A673 (cell line): ENCODE measurements at regions not wholly inside any gene's neighbourhood (a gene's known extent, or its start where the extent isn't known, plus 50 kb on each side); places are given as distances from the start of the nearest gene placed in this dataset.

Experiments used
- CTCF ChIP-seq: fragments of 300-800, 200-600 bp; sonication (generic); conservative IDR thresholded peaks from 2 replicates; pipeline ENCODE4 v1.5.1; 2017; ENCODE audit warnings: low read depth, mild to moderate bottlenecking, antibody characterized with exemption, low read length, moderate library complexity, mixed read lengths
- EZH2 ChIP-seq: fragments of 200-600 bp; sonication (generic); IDR thresholded peaks from 2 replicates; pipeline ENCODE4 v1.6.1; 2017; ENCODE audit warnings: borderline replicate concordance, low read depth, mild to moderate bottlenecking, mixed read lengths, antibody characterized with exemption, low read length; ENCODE audit not compliant: poor library complexity, severe bottlenecking

GRCh38 chr6:2327591-2327990 is 82.2 kb upstream of the GMDS start:
- no peak for TF ChIP-seq CTCF
- no peak for TF ChIP-seq EZH2
